ENCODE measurements at regions not wholly inside any gene's neighbourhood (a gene's known extent, or its start where the extent isn't known, plus 50 kb on each side); places are given as distances from the start of the nearest gene placed in this dataset.
"Not testable (repeated sequence)": the region's sequence is repeated elsewhere in the genome, so short reads cannot be mapped to it uniquely, and the experiment has no call there.

DNA sequence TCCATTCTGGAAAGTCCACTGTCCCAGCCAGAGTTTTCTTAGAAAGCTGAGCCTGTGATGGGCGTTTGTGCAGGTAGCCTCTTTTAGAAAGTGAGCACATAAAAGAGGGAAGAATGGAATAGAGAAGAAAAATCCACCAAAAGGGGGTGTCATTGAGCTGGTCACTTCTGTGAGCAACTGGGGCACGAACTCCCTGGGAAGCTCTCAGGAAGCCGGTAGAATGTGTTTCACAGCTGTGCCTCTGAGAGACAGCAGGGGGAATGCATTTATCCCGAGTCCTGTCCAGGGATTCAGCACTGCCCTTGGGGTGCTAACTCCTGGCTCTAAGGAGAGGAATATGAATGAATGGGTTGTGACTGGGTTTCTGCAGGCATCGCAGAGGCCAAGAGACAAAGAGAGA lies 73.8 kb upstream of the SPATA31A3 start:
- no CpG with 5 or more reads among the region's 5 CpGs for WGBS (ENCODE audit: insufficient coverage)
- H3K4me3 ChIP-seq (ENCODE audit: control insufficient read depth in 1 of 2, extremely low read depth in 1 of 2, low read length in 1 of 2); ATAC-seq (replicated peaks in 1 of 4); H3K27ac ChIP-seq (ENCODE audit: low read length); H3K4me3 Mint-ChIP-seq; H3K9me3 Mint-ChIP-seq; H3K36me3 Mint-ChIP-seq; DNase-seq; H3K27ac Mint-ChIP-seq; H3K27me3 Mint-ChIP-seq; POLR2A ChIA-PET; H3K27me3 ChIP-seq (replicated peaks in 1 of 2; ENCODE audit: control insufficient read depth in 2 of 2, extremely low read depth in 1 of 2, insufficient read depth in 2 of 2, low read length in 1 of 2); H3K4me1 Mint-ChIP-seq; H3K4me1 ChIP-seq (ENCODE audit: control insufficient read depth in 1 of 2, extremely low read depth in 1 of 2, insufficient read depth in 2 of 2, low read length in 2 of 2); H3K9me3 ChIP-seq; CTCF ChIA-PET; H3K36me3 ChIP-seq (ENCODE audit: control insufficient read depth in 2 of 2, extremely low read depth in 1 of 2, insufficient read depth in 1 of 2, low read length in 1 of 2): not testable (repeated sequence)

DNA sequence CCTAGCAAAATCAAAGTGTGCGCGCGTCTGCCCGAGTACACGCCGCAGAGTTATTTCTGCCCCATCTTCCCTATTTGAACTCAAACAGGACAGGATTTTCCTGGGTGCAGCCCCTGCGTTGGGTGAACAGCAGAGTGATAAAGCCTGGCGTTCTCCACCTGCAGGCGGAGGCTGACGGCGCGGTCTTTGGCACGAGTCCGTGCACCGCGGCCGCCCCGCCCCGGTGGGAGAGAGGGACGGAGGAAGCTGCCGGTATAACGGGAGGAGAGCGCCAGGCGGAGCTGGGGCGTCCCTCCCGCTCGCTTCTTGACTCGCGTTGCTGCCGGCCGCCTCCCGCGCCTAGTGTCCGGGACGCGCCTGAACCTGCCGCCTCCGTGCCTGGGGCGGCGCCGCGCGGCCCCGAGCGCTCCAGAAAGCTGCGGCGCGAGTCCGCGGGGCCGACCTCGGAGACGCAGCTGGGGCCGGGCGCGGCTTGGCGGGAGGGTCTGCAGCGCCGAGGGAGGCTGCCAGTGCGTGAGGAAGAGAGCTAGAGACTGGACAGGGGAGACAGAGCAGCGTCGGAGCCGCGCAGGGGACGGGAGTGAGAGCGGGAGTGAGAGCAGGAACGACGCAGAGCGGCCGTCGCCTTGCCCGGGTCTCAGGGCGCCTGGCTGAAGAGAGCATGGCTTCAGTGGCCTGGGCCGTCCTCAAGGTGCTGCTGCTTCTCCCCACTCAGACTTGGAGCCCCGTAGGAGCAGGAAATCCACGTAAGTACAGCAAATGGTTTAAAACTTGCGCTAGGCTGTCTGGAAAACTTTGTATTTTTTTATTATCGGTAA lies 66.8 kb upstream of the SPATA31A3 start:
- CTCF ChIA-PET; H3K9me3 Mint-ChIP-seq; ATAC-seq (replicated peaks in 1 of 4); H3K4me1 Mint-ChIP-seq; H3K36me3 Mint-ChIP-seq; H3K27me3 Mint-ChIP-seq; H3K27ac ChIP-seq (ENCODE audit: low read length); H3K36me3 ChIP-seq (ENCODE audit: control insufficient read depth in 2 of 2, extremely low read depth in 1 of 2, insufficient read depth in 1 of 2, low read length in 1 of 2); H3K4me1 ChIP-seq (ENCODE audit: control insufficient read depth in 1 of 2, extremely low read depth in 1 of 2, insufficient read depth in 2 of 2, low read length in 2 of 2); H3K27ac Mint-ChIP-seq; H3K9me3 ChIP-seq; POLR2A ChIA-PET; H3K27me3 ChIP-seq (replicated peaks in 1 of 2; ENCODE audit: control insufficient read depth in 2 of 2, extremely low read depth in 1 of 2, insufficient read depth in 2 of 2, low read length in 1 of 2); H3K4me3 Mint-ChIP-seq; H3K4me3 ChIP-seq (ENCODE audit: control insufficient read depth in 1 of 2, extremely low read depth in 1 of 2, low read length in 1 of 2): not testable (repeated sequence)
- DNase-seq = peak in 1 of 35 experiments; percentile 1
- WGBS (ENCODE audit: insufficient coverage) = no CpG with 5 or more reads among the region's 78 CpGs
